Gastrocnemius medialis (tissue), 4 donors: ENCODE measurements at regions not wholly inside any gene's neighbourhood (a gene's known extent, or its start where the extent isn't known, plus 50 kb on each side); places are given as distances from the start of the nearest gene placed in this dataset.
"Not testable (repeated sequence)": the region's sequence is repeated elsewhere in the genome, so short reads cannot be mapped to it uniquely, and the experiment has no call there.

ENCODE experiments used
- ATAC-seq, 2 donors: fragments of 150-250 bp; one replicate each; pipeline ENCODE4 v1.9.1; 2016
- DNase-seq, 2 donors: peaks; one replicate each; pipeline ENCODE4 v3.0.0-alpha.2; 2019
- H3K27ac ChIP-seq, 4 donors: fragments of 200-600 bp; sonication (generic); 1 replicate in 1 of 4; 2 replicates in 3 of 4; pipeline ENCODE4 v1.5.1; 2016 to 2018; ENCODE audit warnings: mild to moderate bottlenecking in 2 of 4, moderate library complexity in 1 of 4
- H3K27me3 ChIP-seq, 3 donors: fragments of 200-600 bp; sonication (generic) in 2 of 3; 1 replicate in 1 of 3; 2 replicates in 2 of 3; pipeline versions ENCODE4 v1.5.1 to v1.6.0; 2016 to 2019; ENCODE audit warnings: mild to moderate bottlenecking in 1 of 3, moderate library complexity in 1 of 3
- H3K36me3 ChIP-seq, 2 donors: fragments of 200-600 bp; sonication (generic) in 1 of 2; one replicate each; pipeline ENCODE4 v1.5.1; 2017 to 2018
- H3K4me1 ChIP-seq, 2 donors: fragments of 200-600 bp; sonication (generic) in 1 of 2; one replicate each; pipeline ENCODE4 v1.5.1; 2016 to 2017; ENCODE audit warnings: mild to moderate bottlenecking in 2 of 2
- H3K4me3 ChIP-seq, 4 donors: fragments of 200-600 bp; sonication (generic) in 3 of 4; 1 replicate in 1 of 4; 2 replicates in 3 of 4; pipeline ENCODE4 v1.5.1; 2016 to 2019; ENCODE audit warnings: mild to moderate bottlenecking in 2 of 4
- H3K9me3 ChIP-seq, 3 donors: fragments of 200-600 bp; sonication (generic) in 2 of 3; 1 replicate in 1 of 3; 2 replicates in 2 of 3; pipeline ENCODE4 v1.5.1; 2016 to 2019
- POLR2A ChIP-seq, 2 donors: fragments of 450-650 bp; IDR thresholded peaks; one replicate each; pipeline ENCODE4 v1.6.1; 2017; ENCODE audit warnings: antibody characterized with exemption in 2 of 2, mild to moderate bottlenecking in 2 of 2, moderate library complexity in 2 of 2
- in situ Hi-C, 4 donors: fragments of 200-750 bp; cut with MboI; loops; one replicate each; pipeline versions ENCODE4 v1.15.0 to v1.8.0; 2017; ENCODE audit warnings: low sequenced_read_pairs in 4 of 4
- intact Hi-C: fragments of 100-400 bp; cut with DNase I; formaldehyde crosslinking; loops from one replicate; pipeline ENCODE4 v1.15.1; 2023; ENCODE audit warnings: low total_unique reads
- TF ChIP-seq, protein P1 (sequence below), 5 experiments: fragments of 450-650 bp in 3 of 5; fragments of 200-600 bp in 2 of 5; sonication (generic) in 2 of 5; IDR thresholded peaks in 4 of 5; conservative IDR thresholded peaks in 1 of 5; 1 replicate in 4 of 5; 2 replicates in 1 of 5; pipeline ENCODE4 v1.5.1; 2016 to 2019; ENCODE audit warnings: antibody characterized with exemption in 5 of 5, mild to moderate bottlenecking in 3 of 5, moderate library complexity in 3 of 5

GRCh38 chr6:145278163-145278807 lies 457.0 kb downstream of the EPM2A start:
- H3K4me1 ChIP-seq = no peaks in the 10 kb centered on the region
- DNase-seq = no peak
- no peak for TF ChIP-seq POLR2A (IDR thresholded peaks at IDR 0.05)
- TF ChIP-seq, protein P1, sequence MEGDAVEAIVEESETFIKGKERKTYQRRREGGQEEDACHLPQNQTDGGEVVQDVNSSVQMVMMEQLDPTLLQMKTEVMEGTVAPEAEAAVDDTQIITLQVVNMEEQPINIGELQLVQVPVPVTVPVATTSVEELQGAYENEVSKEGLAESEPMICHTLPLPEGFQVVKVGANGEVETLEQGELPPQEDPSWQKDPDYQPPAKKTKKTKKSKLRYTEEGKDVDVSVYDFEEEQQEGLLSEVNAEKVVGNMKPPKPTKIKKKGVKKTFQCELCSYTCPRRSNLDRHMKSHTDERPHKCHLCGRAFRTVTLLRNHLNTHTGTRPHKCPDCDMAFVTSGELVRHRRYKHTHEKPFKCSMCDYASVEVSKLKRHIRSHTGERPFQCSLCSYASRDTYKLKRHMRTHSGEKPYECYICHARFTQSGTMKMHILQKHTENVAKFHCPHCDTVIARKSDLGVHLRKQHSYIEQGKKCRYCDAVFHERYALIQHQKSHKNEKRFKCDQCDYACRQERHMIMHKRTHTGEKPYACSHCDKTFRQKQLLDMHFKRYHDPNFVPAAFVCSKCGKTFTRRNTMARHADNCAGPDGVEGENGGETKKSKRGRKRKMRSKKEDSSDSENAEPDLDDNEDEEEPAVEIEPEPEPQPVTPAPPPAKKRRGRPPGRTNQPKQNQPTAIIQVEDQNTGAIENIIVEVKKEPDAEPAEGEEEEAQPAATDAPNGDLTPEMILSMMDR (IDR thresholded peaks at IDR 0.05 in 4 of 5, conservative IDR thresholded peaks at IDR 0.05 in 1 of 5) = no peak
- H3K27me3 ChIP-seq = no peaks in the 10 kb centered on the region
- H3K9me3 ChIP-seq = no peaks in the 10 kb centered on the region
- no peaks in the 10 kb centered on the region for H3K36me3 ChIP-seq
- ATAC-seq = no peak
- in situ Hi-C loops (no loop called here), intact Hi-C loops (no loop called here)
- no peak overlapping the region for H3K27ac ChIP-seq
- no peak overlapping the region for H3K4me3 ChIP-seq

DNA sequence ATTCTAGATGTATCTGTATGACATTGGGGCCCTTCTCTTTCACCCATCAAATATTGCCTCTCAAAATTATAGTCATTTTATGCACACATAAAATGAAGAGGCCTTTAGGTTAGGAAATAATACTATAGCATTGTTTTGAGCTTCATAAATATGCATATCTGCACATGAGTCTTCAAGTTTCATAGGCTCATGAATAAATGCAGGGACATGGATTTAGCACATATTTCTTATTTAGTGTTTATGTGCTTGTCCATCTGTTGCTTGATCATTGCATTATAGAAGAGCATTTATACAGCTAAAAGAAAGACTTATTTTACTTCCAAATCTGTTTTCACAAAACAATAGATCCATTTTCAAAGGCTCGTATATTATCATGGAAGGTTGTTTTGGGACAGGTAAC lies 455.8 kb downstream of the EPM2A start:
- no peaks in the 10 kb centered on the region for H3K4me1 ChIP-seq
- no peak overlapping the region for H3K4me3 ChIP-seq
- ATAC-seq = no peak
- H3K36me3 ChIP-seq = no peaks in the 10 kb centered on the region
- no peak overlapping the region for H3K27ac ChIP-seq
- intact Hi-C loops = no loop called here
- in situ Hi-C loops = no loop called here
- no peak for TF ChIP-seq POLR2A (IDR thresholded peaks at IDR 0.05)
- TF ChIP-seq, protein P1 (IDR thresholded peaks at IDR 0.05 in 4 of 5, conservative IDR thresholded peaks at IDR 0.05 in 1 of 5) = no peak
- no peaks in the 10 kb centered on the region for H3K9me3 ChIP-seq
- no peak for DNase-seq
- H3K27me3 ChIP-seq = no peaks in the 10 kb centered on the region

GRCh38 chr6:145279993-145280392 lies 455.3 kb downstream of the EPM2A start:
- in situ Hi-C loops = no loop called here
- ATAC-seq (no peak), DNase-seq (no peak)
- intact Hi-C loops = no loop called here
- H3K36me3 ChIP-seq = no peaks in the 10 kb centered on the region
- TF ChIP-seq, protein P1 (IDR thresholded peaks at IDR 0.05 in 4 of 5, conservative IDR thresholded peaks at IDR 0.05 in 1 of 5) = no peak
- no peak for TF ChIP-seq POLR2A (IDR thresholded peaks at IDR 0.05)
- H3K27me3 ChIP-seq = no peaks in the 10 kb centered on the region
- H3K4me3 ChIP-seq = no peak overlapping the region
- H3K9me3 ChIP-seq = no peaks in the 10 kb centered on the region
- H3K27ac ChIP-seq = no peak overlapping the region
- H3K4me1 ChIP-seq = no peaks in the 10 kb centered on the region

- H3K27ac ChIP-seq, ATAC-seq, H3K4me3 ChIP-seq, H3K36me3 ChIP-seq, H3K27me3 ChIP-seq, H3K4me1 ChIP-seq, intact Hi-C loops, H3K9me3 ChIP-seq, DNase-seq, in situ Hi-C loops: not testable (repeated sequence)
Measured at GRCh38 chr6:145283209-145283608, 452.1 kb downstream of the EPM2A start.

GRCh38 chr6:145283856-145284255 lies 451.5 kb downstream of the EPM2A start:
- H3K27me3 ChIP-seq = no peaks in the 10 kb centered on the region
- no peaks in the 10 kb centered on the region for H3K9me3 ChIP-seq
- H3K4me1 ChIP-seq = no peaks in the 10 kb centered on the region
- no peak overlapping the region for H3K27ac ChIP-seq
- intact Hi-C loops = no loop called here
- DNase-seq (no peak), ATAC-seq (no peak)
- no peak overlapping the region for H3K4me3 ChIP-seq
- H3K36me3 ChIP-seq = no peaks in the 10 kb centered on the region
- in situ Hi-C loops = no loop called here
- TF ChIP-seq, protein P1 (IDR thresholded peaks at IDR 0.05 in 4 of 5, conservative IDR thresholded peaks at IDR 0.05 in 1 of 5) = no peak
- TF ChIP-seq POLR2A (IDR thresholded peaks at IDR 0.05) = no peak
